Adrenal gland (tissue), 9 donors: ENCODE measurements at regions not wholly inside any gene's neighbourhood (a gene's known extent, or its start where the extent isn't known, plus 50 kb on each side); places are given as distances from the start of the nearest gene placed in this dataset.

Experiments
- DNase-seq, 7 donors: peaks; one replicate each; pipeline ENCODE4 v3.0.0-alpha.2; 2019 to 2020
- H3K27ac ChIP-seq, 5 donors: fragments of 200-600 bp; sonication (generic) in 4 of 5; 1 replicate in 3 of 5; 2 replicates in 2 of 5; pipeline versions ENCODE4 v1.5.1 to v1.8.0; 2016 to 2020; ENCODE audit warnings: mild to moderate bottlenecking in 1 of 5
- H3K27me3 ChIP-seq: fragments of 200-600 bp; 2 replicates; pipeline ENCODE4 v1.8.0; 2021
- H3K36me3 ChIP-seq, 2 donors: fragments of 200-600 bp; replicated peaks in 1 of 2; 1 replicate in 1 of 2; 2 replicates in 1 of 2; pipeline versions ENCODE4 v1.5.1 to v1.8.0; 2018 to 2022
- H3K4me1 ChIP-seq, 2 donors: fragments of 200-600 bp; replicated peaks in 1 of 2; 1 replicate in 1 of 2; 2 replicates in 1 of 2; pipeline versions ENCODE4 v1.5.1 to v1.8.0; 2018 to 2021
- H3K4me3 ChIP-seq, 4 donors: fragments of 200-600 bp; sonication (generic) in 3 of 4; one replicate each; pipeline ENCODE4 v1.5.1; 2016 to 2018
- H3K9me3 ChIP-seq, 3 donors: fragments of 200-600 bp; sonication (generic) in 1 of 3; replicated peaks in 1 of 3; 1 replicate in 2 of 3; 2 replicates in 1 of 3; pipeline versions ENCODE4 v1.5.1 to v1.8.0; 2016 to 2021
- POLR2A ChIP-seq, 2 donors: fragments of 450-650 bp; IDR thresholded peaks; one replicate each; pipeline ENCODE4 v1.6.1; 2017; ENCODE audit warnings: antibody characterized with exemption in 2 of 2, mild to moderate bottlenecking in 2 of 2, moderate library complexity in 1 of 2
- WGBS, 4 donors: extraction: QIAGEN DNeasy Blood & Tissue Kit in 2 of 4; methylation state at CpG; one replicate each; pipeline versions ENCODE4 v1.1.5 to v1.1.7; 2013 to 2017; 5-methylcytosine and 5-hydroxymethylcytosine counted together
- intact Hi-C, 2 donors: fragments of 100-400 bp; cut with DNase I; formaldehyde crosslinking; loops; one replicate each; pipeline versions ENCODE4 v1.14.1 to v1.15.0; 2022 to 2023
- TF ChIP-seq, protein P1 (sequence below), 6 experiments: fragments of 450-650 bp in 4 of 6; fragments of 200-600 bp in 2 of 6; sonication (generic) in 1 of 6; IDR thresholded peaks; 1 replicate in 5 of 6; 2 replicates in 1 of 6; pipeline versions ENCODE4 v1.5.1 to v1.8.0; 2016 to 2021; ENCODE audit warnings: antibody characterized with exemption in 6 of 6, mild to moderate bottlenecking in 2 of 6, moderate library complexity in 1 of 6
- donor health status: healthy with polysubstance abuse.
- donor health status: Bipolar disorder and iron deficiency.
- donor health status: DM: yes; HTN: yes; CAD: no.
- donor health status: DM: no; HTN: no; CAD: no.
- donor health status: DM: no; HTN: no; CAD: no.

GRCh38 chr7:16170671-16171070 is 250.7 kb downstream of the CRPPA start:
- no peaks in the 10 kb centered on the region for H3K36me3 ChIP-seq
- no peaks in the 10 kb centered on the region for H3K4me1 ChIP-seq
- TF ChIP-seq, protein P1, sequence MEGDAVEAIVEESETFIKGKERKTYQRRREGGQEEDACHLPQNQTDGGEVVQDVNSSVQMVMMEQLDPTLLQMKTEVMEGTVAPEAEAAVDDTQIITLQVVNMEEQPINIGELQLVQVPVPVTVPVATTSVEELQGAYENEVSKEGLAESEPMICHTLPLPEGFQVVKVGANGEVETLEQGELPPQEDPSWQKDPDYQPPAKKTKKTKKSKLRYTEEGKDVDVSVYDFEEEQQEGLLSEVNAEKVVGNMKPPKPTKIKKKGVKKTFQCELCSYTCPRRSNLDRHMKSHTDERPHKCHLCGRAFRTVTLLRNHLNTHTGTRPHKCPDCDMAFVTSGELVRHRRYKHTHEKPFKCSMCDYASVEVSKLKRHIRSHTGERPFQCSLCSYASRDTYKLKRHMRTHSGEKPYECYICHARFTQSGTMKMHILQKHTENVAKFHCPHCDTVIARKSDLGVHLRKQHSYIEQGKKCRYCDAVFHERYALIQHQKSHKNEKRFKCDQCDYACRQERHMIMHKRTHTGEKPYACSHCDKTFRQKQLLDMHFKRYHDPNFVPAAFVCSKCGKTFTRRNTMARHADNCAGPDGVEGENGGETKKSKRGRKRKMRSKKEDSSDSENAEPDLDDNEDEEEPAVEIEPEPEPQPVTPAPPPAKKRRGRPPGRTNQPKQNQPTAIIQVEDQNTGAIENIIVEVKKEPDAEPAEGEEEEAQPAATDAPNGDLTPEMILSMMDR (IDR thresholded peaks at IDR 0.05), result no peak
- no peak for TF ChIP-seq POLR2A (IDR thresholded peaks at IDR 0.05)
- no peak overlapping the region for H3K4me3 ChIP-seq
- intact Hi-C loops, result no loop called here
- no peaks in the 10 kb centered on the region for H3K9me3 ChIP-seq
- no peak for DNase-seq
- H3K27ac ChIP-seq, result no peak overlapping the region
- H3K27me3 ChIP-seq, result no peaks in the 10 kb centered on the region
- 93 to 100% (median 96%) methylated on average over 4 to 18 of the region's 18 CpGs for WGBS, 4 donors

- H3K36me3 ChIP-seq, result no peaks in the 10 kb centered on the region
- no peak overlapping the region for H3K4me3 ChIP-seq
- H3K4me1 ChIP-seq, result no peaks in the 10 kb centered on the region
- H3K9me3 ChIP-seq, result no peaks in the 10 kb centered on the region
- no peaks in the 10 kb centered on the region for H3K27me3 ChIP-seq
- no peak for DNase-seq
- 74 to 76% (median 75%) methylated on average over 2 of the region's 2 CpGs for WGBS, 4 donors
- TF ChIP-seq POLR2A (IDR thresholded peaks at IDR 0.05), result no peak
- TF ChIP-seq, protein P1 (IDR thresholded peaks at IDR 0.05), result no peak
- intact Hi-C loops, result no loop called here
- no peak overlapping the region for H3K27ac ChIP-seq
Observed at GRCh38 chr7:16169537-16169936, 251.8 kb downstream of the CRPPA start.

- Histone ChIP-seq H3K27ac (no peak overlapping the region), H3K36me3 (no peaks in the 10 kb centered on the region), H3K9me3 (no peaks in the 10 kb centered on the region), H3K4me3 (no peak overlapping the region), H3K4me1 (no peaks in the 10 kb centered on the region), H3K27me3 (no peaks in the 10 kb centered on the region)
- no peak for TF ChIP-seq POLR2A (IDR thresholded peaks at IDR 0.05)
- TF ChIP-seq, protein P1 (IDR thresholded peaks at IDR 0.05), result no peak
- 66 to 76% (median 74%) methylated on average over 3 of the region's 3 CpGs for WGBS, 4 donors
- DNase-seq, result no peak
- intact Hi-C loops, result no loop called here
Observed at GRCh38 chr7:16167526-16167925, 253.8 kb downstream of the CRPPA start.

- Histone ChIP-seq H3K27me3 (no peaks in the 10 kb centered on the region), H3K9me3 (peaks cover 0 to 11% (median 7%) of the 10 kb centered on the region in 3 donors), H3K27ac (no peak overlapping the region), H3K36me3 (no peaks in the 10 kb centered on the region), H3K4me1 (no peaks in the 10 kb centered on the region), H3K4me3 (no peak overlapping the region)
- WGBS, 4 donors, result 88 to 95% (median 92%) methylated on average over 4 of the region's 4 CpGs
- TF ChIP-seq POLR2A (IDR thresholded peaks at IDR 0.05), result no peak
- intact Hi-C loops, result no loop called here
- no peak for DNase-seq
Observed at GRCh38 chr7:16144361-16144760, 277.0 kb downstream of the CRPPA start.

- no peaks in the 10 kb centered on the region for H3K9me3 ChIP-seq
- no peak for TF ChIP-seq POLR2A (IDR thresholded peaks at IDR 0.05)
- TF ChIP-seq, protein P1 (IDR thresholded peaks at IDR 0.05), result no peak
- intact Hi-C loops, result no loop called here
- no peak overlapping the region for H3K4me3 ChIP-seq
- H3K27me3 ChIP-seq, result no peaks in the 10 kb centered on the region
- WGBS, 4 donors, result 78 to 83% (median 82%) methylated on average over 2 of the region's 2 CpGs
- H3K27ac ChIP-seq, result no peak overlapping the region
- no peak for DNase-seq
- no peaks in the 10 kb centered on the region for H3K4me1 ChIP-seq
- H3K36me3 ChIP-seq, result no peaks in the 10 kb centered on the region
Observed at GRCh38 chr7:16137944-16138343, 283.4 kb downstream of the CRPPA start.
